SU-DHL-6 (cell line): ENCODE measurements at regions not wholly inside any gene's neighbourhood (a gene's known extent, or its start where the extent isn't known, plus 50 kb on each side); places are given as distances from the start of the nearest gene placed in this dataset.

Source experiments
- H2AFZ ChIP-seq: fragments of 200-600 bp; sonication (generic); 2 replicates; pipeline ENCODE4 v1.6.1; 2014; ENCODE audit warnings: low read depth, mild to moderate bottlenecking, moderate library complexity, mixed read lengths, antibody characterized with exemption, low read length; ENCODE audit not compliant: severe bottlenecking
- H3F3A ChIP-seq: fragments of 200-600 bp; shearing (Covaris generic); 2 replicates; pipeline ENCODE4 v1.6.0; 2016; ENCODE audit warnings: antibody characterized with exemption, mild to moderate bottlenecking; ENCODE audit not compliant: insufficient read depth
- H3K27ac ChIP-seq: fragments of 200-600 bp; sonication (generic); 2 replicates; pipeline ENCODE4 v1.5.1; 2016; ENCODE audit warnings: low read depth, mild to moderate bottlenecking, low read length, moderate library complexity, mixed read lengths
- H3K27me3 ChIP-seq: fragments of 200-600 bp; sonication (generic), shearing (Covaris generic); 2 replicates; pipeline ENCODE4 v1.6.0; 2014; ENCODE audit warnings: mild to moderate bottlenecking, low read length
- H3K36me3 ChIP-seq: fragments of 200-600 bp; sonication (generic); 2 replicates; pipeline ENCODE4 v1.6.1; 2014; ENCODE audit warnings: mild to moderate bottlenecking, low read length, mixed read lengths
- H3K4me2 ChIP-seq: fragments of 300-600, 200-600 bp; shearing (Covaris generic), sonication (generic); 2 replicates; pipeline ENCODE4 v1.6.0; 2014; ENCODE audit warnings: low read length, low read depth, mild to moderate bottlenecking; ENCODE audit not compliant: poor library complexity, severe bottlenecking
- H3K4me3 ChIP-seq: fragments of 200-600 bp; sonication (generic); 2 replicates; pipeline ENCODE4 v1.5.1; 2014; ENCODE audit warnings: antibody characterized with exemption, low read length, mild to moderate bottlenecking, mixed read lengths; ENCODE audit not compliant: insufficient read depth, poor library complexity, severe bottlenecking
- H3K79me2 ChIP-seq: fragments of 200-600 bp; sonication (generic); 2 replicates; pipeline ENCODE4 v1.6.1; 2014; ENCODE audit warnings: mild to moderate bottlenecking, low read length, moderate library complexity; ENCODE audit not compliant: insufficient read depth
- H3K9ac ChIP-seq: fragments of 200-600 bp; sonication (generic); 2 replicates; pipeline ENCODE4 v1.7.0; 2014; ENCODE audit warnings: mild to moderate bottlenecking, low read length
- H3K9me2 ChIP-seq: fragments of 200-600 bp; sonication (generic); replicated peaks from 2 replicates; pipeline ENCODE4 v1.6.1; 2014; ENCODE audit warnings: low read length; ENCODE audit not compliant: insufficient read depth
- H3K9me3 ChIP-seq: fragments of 200-600 bp; sonication (generic); 2 replicates; pipeline ENCODE4 v1.6.1; 2014; ENCODE audit warnings: low read length, mixed read lengths; ENCODE audit not compliant: insufficient read depth
- H4K20me1 ChIP-seq: fragments of 200-600 bp; sonication (generic); 2 replicates; pipeline ENCODE4 v1.6.1; 2014; ENCODE audit warnings: low read depth, mild to moderate bottlenecking, antibody characterized with exemption, low read length, moderate library complexity, mixed read lengths
- EZH2phosphoT487 ChIP-seq: fragments of 200-600 bp; sonication (generic), shearing (Covaris generic); conservative IDR thresholded peaks from 2 replicates; pipeline ENCODE4 v1.6.1; 2018; ENCODE audit warnings: mild to moderate bottlenecking, antibody characterized with exemption, low read length, moderate library complexity, mixed read lengths
- TF ChIP-seq, protein P1 (sequence below): fragments of 200-600 bp; sonication (generic); IDR thresholded peaks from one replicate; pipeline ENCODE4 v1.5.1; 2017; ENCODE audit warnings: antibody characterized with exemption, mild to moderate bottlenecking, low read length, moderate library complexity; ENCODE audit not compliant: insufficient read depth, poor library complexity, severe bottlenecking

DNA sequence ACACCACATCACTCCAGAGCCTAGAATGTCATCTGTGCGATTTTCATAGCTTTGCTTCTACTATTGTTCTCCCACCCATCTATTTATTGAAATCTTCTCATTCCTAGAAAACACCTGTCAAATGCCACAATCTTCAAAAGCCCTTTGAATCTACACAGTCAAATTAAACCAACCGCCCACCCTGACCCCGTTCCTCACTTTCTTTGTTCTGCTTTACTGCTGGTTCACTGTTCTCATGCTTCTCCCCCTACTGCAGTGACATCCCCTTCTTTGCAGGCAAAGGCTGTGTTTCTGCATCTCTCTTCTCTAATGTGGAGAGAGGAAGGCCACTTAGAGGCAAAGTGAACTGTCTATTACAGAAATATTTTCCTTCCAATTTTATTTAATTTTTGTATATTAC lies 152.4 kb upstream of the NEBL start:
- no peaks in the 10 kb centered on the region for H3K9me3 ChIP-seq
- no peak overlapping the region for H3K4me2 ChIP-seq

GRCh38 chr10:21048068-21048467 lies 151.0 kb upstream of the NEBL start:
- Histone ChIP-seq H3F3A (no peaks in the 10 kb centered on the region), H3K27ac (no peak overlapping the region), H3K79me2 (no peaks in the 10 kb centered on the region), H3K9ac (no peak overlapping the region), H3K9me2 (no peaks in the 10 kb centered on the region), H3K4me2 (no peak overlapping the region), H3K9me3 (no peaks in the 10 kb centered on the region), H3K36me3 (no peaks in the 10 kb centered on the region), H3K27me3 (no peaks in the 10 kb centered on the region), H2AFZ (no peak overlapping the region), H3K4me3 (no peak overlapping the region), H4K20me1 (no peaks in the 10 kb centered on the region)
- TF ChIP-seq, protein P1, sequence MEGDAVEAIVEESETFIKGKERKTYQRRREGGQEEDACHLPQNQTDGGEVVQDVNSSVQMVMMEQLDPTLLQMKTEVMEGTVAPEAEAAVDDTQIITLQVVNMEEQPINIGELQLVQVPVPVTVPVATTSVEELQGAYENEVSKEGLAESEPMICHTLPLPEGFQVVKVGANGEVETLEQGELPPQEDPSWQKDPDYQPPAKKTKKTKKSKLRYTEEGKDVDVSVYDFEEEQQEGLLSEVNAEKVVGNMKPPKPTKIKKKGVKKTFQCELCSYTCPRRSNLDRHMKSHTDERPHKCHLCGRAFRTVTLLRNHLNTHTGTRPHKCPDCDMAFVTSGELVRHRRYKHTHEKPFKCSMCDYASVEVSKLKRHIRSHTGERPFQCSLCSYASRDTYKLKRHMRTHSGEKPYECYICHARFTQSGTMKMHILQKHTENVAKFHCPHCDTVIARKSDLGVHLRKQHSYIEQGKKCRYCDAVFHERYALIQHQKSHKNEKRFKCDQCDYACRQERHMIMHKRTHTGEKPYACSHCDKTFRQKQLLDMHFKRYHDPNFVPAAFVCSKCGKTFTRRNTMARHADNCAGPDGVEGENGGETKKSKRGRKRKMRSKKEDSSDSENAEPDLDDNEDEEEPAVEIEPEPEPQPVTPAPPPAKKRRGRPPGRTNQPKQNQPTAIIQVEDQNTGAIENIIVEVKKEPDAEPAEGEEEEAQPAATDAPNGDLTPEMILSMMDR: no peak
- no peak for TF ChIP-seq EZH2phosphoT487

More for the DNA sequence above, 152.4 kb upstream of the NEBL start:
- no peak overlapping the region for H3K4me3 ChIP-seq
- H3K9ac ChIP-seq: no peak overlapping the region
- H3K27me3 ChIP-seq: no peaks in the 10 kb centered on the region
- H3K36me3 ChIP-seq: no peaks in the 10 kb centered on the region
- TF ChIP-seq, protein P1: no peak
- no peak for TF ChIP-seq EZH2phosphoT487
- H3K27ac ChIP-seq: no peak overlapping the region
- no peaks in the 10 kb centered on the region for H4K20me1 ChIP-seq
- no peaks in the 10 kb centered on the region for H3K79me2 ChIP-seq
- no peaks in the 10 kb centered on the region for H3K9me2 ChIP-seq
- H2AFZ ChIP-seq: no peak overlapping the region
- H3F3A ChIP-seq: no peaks in the 10 kb centered on the region

DNA sequence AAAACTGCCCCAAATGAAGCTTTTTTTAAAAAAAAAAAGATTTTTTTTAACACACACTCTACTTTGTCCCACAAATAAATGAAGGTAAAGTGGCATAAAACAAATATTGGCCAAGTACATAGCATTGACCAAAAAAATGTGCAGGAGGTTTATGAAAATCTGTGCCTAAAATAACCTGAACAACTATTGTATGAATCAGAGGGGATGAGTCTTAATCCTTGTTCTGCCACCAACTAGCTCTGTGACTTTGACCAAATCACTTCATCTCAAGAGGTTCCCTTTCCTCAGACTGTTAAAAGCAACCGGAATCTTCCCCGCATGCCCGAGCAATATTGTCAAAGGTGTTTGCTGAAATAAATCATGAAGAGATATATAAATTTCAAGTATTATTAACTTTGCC lies 150.4 kb upstream of the NEBL start:
- Histone ChIP-seq H3K27me3 (no peaks in the 10 kb centered on the region), H2AFZ (no peak overlapping the region), H3K27ac (no peak overlapping the region), H3K9me3 (no peaks in the 10 kb centered on the region), H3K79me2 (no peaks in the 10 kb centered on the region), H3F3A (no peaks in the 10 kb centered on the region), H3K9me2 (no peaks in the 10 kb centered on the region), H3K9ac (no peak overlapping the region), H4K20me1 (no peaks in the 10 kb centered on the region), H3K4me2 (no peak overlapping the region), H3K36me3 (no peaks in the 10 kb centered on the region), H3K4me3 (no peak overlapping the region)
- TF ChIP-seq EZH2phosphoT487: no peak
- TF ChIP-seq, protein P1: no peak

DNA sequence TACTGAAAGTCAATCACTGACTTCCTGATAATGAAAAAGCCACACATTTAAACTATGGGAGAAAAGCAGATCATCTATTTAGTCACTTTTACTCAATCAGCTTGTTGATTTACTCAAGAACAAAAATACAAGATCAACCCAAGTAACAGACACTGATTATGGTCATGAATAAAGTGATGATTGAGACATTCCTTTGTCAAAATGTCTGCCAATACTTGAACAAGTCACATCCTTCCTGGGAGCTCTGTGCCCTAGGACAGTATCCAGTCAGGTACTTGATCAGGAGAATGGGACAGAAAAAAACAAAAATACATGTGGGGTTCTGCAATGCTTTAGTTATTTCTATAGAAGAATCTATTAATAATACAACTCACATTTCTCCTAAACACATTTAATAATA lies 150.0 kb upstream of the NEBL start:
- no peaks in the 10 kb centered on the region for H3F3A ChIP-seq
- H3K4me2 ChIP-seq: no peak overlapping the region
- no peak overlapping the region for H3K4me3 ChIP-seq

More for the DNA sequence above, 150.0 kb upstream of the NEBL start:
- Histone ChIP-seq H3K9ac (no peak overlapping the region), H3K79me2 (no peaks in the 10 kb centered on the region), H2AFZ (no peak overlapping the region), H3K27me3 (no peaks in the 10 kb centered on the region), H3K9me3 (no peaks in the 10 kb centered on the region), H3K9me2 (no peaks in the 10 kb centered on the region), H3K36me3 (no peaks in the 10 kb centered on the region), H4K20me1 (no peaks in the 10 kb centered on the region), H3K27ac (no peak overlapping the region)
- TF ChIP-seq, protein P1: no peak
- no peak for TF ChIP-seq EZH2phosphoT487
